GM19025 (cell line): ENCODE measurements at regions not wholly inside any gene's neighbourhood (a gene's known extent, or its start where the extent isn't known, plus 50 kb on each side); places are given as distances from the start of the nearest gene placed in this dataset.
"Not testable (repeated sequence)": the region's sequence is repeated elsewhere in the genome, so short reads cannot be mapped to it uniquely, and the experiment has no call there.

Experiments
- ATAC-seq: cut with Tn5 transposase; IDR thresholded peaks from one replicate; pipeline ENCODE4 v1.9.1; 2021; ENCODE audit warnings: mild to moderate bottlenecking, low read depth, moderate library complexity; ENCODE audit not compliant: unreplicated experiment

GRCh38 chr4:122973465-122973864, 51.1 kb upstream of the NUDT6 start:
- no peak for ATAC-seq

DNA sequence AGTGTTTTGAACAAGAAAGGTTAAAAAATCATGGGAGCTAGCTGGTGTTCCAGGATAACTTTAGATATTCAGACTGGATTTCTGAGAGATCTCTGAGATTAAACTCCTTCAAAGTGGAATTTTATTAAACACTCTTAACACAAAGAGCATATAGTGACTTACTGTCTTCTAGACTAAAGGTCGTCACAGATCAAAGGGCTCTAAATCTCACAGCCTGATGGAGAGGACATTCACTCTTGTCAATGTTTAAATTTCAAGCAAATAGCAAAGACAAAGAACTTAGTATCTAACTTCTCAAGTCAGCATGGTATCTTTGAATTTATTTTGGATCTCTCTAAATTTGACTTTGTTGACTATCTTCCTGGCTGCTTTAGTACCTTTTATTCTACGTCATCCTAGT, 53.7 kb upstream of the NUDT6 start:
- ATAC-seq, result no peak

DNA sequence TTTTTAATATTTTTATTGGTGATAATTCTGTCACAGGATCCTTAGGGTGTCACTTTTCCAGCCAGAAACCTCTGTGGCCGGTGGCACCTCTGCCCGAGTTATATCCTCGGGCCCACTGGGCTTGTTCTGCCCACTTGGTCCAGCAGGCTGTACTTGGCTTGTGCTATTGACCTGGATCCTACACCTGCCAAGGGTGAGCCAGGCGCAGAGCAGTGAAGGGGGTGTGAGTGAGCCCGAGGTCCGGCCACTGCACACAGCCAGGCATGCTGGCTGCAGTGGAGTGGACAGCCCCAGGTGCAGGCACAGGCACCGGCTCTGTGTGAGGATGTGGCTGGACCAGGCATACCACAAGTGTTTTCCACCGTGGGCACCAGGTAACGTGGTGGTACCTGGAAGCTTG, 54.7 kb upstream of the NUDT6 start:
- no peak for ATAC-seq

DNA sequence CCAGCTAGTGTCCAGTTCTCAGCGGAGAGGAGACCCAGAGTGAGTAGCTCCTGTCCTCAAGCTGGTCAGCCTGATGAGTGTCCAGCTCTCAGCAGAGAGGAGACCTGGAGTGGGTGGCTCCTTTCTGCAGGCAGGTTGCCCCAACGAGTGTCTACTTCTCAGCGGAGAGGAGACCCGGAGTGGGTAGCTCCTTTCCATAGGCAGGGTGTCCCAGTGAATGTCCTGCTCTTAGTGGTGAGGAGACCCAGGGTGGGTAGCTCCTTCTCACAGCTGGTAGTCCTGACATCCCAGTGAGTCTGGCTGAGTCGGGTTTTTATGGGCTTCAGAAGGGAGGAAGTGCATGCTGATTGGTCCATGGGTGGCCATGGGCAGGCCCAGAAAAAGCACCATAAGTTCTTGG, 55.7 kb upstream of the NUDT6 start:
- ATAC-seq, result no peak

GRCh38 chr4:122978789-122979188, 56.4 kb upstream of the NUDT6 start:
- no peak for ATAC-seq

DNA sequence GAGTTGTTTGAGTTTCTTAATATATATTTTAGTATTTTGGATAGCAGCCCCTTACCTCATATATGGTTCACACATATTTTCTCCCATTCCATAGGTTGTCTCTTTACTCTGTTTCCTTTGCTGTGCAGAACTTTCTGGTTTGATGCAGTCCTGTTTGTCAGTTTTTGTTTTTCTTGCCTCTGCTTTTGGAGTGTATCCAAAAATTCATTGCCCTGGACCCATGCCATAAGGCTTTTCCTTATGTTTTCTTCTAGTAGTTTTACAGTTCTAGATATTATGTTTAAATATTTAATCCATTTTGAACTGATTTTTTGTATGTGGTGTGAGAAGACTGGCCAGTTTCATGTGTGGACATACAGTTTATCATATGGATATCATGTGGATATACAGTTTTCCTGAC, 58.5 kb upstream of the NUDT6 start:
- ATAC-seq, result no peak

- ATAC-seq, result no peak
These were observed 66.3 kb upstream of the NUDT6 start for GRCh38 chr4:122988696-122989095.

DNA sequence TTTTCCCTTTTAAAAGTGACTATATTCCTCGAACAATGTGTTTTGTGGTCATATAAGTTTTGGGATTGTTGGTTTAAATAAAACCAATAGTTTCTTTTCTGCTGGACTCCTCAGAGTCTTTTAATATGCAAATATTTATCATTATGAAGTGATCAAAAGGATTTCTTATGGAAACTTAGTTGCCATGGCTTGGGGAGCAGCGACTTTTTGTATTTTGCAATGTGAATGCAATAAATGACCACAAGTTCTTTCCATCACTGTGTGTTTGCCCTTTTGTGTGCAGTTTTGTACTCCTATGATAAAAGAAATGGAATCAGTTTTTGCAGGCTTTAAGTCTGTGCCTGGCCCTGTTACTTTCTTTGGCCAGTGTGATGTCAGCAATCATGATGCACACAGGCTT, 68.5 kb upstream of the NUDT6 start:
- ATAC-seq, result no peak

DNA sequence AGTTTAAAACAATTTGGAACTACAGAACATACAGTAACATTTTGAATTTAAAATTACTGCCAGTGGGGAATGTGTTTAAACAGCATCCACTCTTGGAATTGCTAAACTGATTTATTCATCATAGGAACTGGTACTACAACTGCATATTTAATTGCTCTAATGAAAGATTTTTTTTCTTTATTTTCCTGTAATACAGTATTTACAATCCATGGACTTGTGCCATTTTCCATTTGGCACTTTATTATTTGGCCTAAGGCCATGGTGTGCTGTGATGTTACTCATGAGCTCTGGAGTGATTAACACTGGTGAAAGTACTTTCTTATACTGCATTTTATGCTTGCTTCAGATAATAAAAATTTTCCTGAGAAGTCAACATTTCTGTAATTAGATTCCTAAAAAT, 69.7 kb upstream of the NUDT6 start:
- no peak for ATAC-seq

GRCh38 chr4:122992641-122993040, 70.2 kb upstream of the NUDT6 start:
- ATAC-seq, result no peak

DNA sequence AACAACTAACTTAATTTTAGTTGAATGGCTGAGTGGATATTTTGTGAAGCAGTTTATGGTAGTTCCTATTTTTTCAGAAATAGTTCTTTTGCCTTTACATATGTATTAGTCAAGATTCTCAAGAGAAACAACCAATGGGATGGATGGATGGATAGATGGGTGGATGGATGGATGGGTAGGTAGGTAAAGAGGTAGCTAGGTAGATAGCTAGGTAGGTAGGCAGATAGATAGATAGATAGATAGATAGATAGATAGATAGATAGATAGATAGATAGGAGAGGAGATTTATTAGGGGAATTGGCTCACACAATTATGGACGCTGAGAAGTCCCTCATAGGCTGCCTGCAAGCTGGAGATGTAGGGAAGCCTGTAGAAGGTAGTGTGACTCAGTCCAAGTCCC, 74.0 kb upstream of the NUDT6 start:
- ATAC-seq, result no peak

GRCh38 chr4:122997463-122998101, 75.2 kb upstream of the NUDT6 start:
- peak; percentile 60 for ATAC-seq

DNA sequence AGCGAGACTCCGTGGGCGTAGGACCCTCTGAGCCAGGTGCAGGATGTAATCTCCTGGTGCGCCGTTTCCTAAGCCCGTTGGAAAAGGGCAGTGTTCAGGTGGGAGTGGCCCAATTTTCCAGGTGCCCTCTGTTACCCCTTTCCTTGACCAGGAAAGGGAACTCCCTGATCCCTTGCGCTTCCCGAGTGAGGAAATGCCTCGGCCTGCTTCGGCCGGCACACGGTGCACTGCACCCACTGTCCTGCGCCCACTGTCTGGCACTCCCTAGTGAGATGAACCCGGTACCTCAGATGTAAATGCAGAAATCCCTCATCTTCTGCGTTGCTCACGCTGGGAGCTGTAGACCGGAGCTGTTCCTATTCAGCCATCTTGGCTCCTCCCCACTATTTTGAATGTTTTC, 81.7 kb upstream of the NUDT6 start:
- ATAC-seq, result not testable (repeated sequence)

DNA sequence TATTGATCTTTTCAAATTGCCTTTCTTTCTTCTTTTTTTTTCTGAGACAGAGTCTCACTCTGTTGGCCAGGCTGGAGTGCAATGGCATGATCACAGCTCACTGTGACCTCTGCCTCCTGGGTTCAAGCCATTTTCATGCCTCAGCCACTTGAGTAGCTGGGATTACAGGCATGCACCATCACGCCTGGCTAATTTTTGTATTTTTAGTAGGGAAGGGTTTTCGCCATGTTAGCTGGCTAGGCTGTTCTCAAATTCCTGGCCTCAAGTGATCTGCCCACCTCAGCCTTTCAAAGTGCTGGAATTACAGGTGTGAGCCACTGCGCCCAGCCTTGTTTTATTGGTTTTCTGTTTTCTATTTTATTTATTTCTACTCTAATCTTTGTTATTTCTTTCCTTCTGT, 82.7 kb upstream of the NUDT6 start:
- ATAC-seq, result not testable (repeated sequence)

DNA sequence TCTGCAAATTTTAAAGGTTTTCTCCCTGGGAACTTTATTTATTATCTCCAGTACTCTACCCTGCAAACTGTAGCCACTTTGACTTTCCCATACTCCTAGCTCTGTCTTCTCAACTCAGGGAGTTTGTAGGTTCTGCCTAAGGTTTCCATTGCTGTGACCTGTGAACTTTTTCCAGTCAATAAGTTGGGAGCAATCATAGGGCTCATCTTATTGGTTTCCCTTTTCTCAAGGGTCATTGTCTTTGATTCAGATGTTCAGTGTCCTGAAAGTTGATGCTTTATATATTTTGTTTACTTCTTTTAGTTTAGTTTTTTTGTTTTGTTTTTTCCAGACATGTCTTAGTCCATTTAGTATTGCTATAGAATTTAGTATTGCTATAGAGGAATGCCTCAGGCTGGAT, 85.3 kb upstream of the NUDT6 start:
- ATAC-seq, result no peak

DNA sequence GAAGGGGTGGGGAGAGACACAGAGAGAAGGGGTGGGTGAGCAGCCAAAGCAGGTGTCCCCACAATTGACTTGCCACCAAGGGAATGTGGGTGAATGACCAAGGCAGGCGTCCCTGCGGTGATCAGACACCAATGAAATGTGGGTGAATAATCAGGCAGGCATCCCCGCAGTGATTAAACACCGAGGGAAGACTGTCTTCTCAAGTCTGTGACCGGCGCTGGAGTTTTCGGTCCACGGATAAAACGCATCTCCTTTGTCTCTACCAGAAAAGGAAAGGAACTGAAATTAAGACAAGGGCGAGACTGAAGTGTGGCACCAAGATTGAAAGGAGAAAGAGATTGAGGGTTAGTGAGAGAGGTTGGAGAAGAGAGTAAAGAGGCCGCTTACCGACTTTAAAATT, 90.0 kb upstream of the NUDT6 start:
- ATAC-seq, result not testable (repeated sequence)

DNA sequence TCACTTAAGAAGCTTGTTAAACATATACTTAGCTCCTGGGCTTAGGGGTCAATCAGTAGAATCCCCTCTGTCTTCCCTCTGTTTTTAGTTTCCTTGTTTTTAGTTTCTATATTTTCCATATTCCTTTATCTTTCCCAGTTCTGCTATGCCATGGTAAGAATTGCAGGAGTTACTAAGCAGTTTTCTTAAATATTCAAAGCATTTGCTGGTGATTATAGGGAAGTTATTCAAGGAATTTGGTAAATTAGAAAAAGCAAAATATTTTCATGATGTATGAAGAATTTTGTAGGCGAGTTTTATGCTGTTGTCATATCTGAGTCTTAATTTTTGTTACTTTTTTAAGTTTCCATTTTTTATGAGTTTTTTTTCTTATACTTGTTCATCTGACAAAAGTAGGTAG, 91.6 kb upstream of the NUDT6 start:
- no peak for ATAC-seq

- ATAC-seq, result no peak
These were observed 94.7 kb upstream of the NUDT6 start for GRCh38 chr4:123017078-123017477.

- no peak for ATAC-seq
These were observed 95.4 kb upstream of the NUDT6 start for GRCh38 chr4:123017636-123018395.

DNA sequence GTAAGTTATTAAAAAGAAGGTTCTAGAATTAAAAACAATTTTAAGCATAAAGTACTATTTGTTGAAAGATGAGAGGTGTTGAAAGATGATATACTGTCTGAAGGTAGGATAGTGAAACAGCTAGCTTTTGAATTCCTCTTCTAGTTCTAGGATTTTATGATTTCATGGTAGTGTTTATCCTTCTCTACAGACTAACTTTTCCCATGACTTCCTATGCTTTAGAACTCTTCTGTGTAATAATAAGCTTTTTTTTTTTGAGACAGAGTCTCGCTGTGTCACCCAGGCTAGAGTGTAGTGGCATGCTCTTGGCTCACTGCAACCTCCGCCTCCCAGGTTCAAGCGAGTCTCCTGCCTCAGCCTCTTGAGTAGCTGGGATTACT, 96.0 kb upstream of the NUDT6 start:
- ATAC-seq, result no peak

DNA sequence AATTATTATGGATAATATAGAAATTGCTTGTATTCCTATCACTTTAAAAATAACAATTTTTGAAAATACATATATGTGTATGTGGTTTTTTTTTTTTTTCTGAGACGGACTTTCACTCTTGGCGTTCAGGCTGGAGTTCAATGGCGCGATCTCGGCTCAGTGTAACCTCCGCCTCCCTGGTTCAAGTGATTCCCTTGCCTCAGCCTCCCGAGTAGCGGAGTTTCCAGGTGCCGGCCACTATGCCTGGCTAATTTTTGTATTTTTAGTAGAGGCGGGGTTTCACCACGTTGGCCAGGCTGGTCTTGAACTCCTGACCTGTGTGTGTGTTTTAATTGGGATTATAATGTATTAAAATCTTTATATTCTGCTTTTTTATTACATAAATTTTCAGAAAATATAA, 97.9 kb upstream of the NUDT6 start:
- no peak for ATAC-seq

- ATAC-seq, result no peak
These were observed 101.2 kb upstream of the NUDT6 start for GRCh38 chr4:123023647-123024046.
